ENCODE measurements at regions not wholly inside any gene's neighbourhood (a gene's known extent, or its start where the extent isn't known, plus 50 kb on each side); places are given as distances from the start of the nearest gene placed in this dataset.

GRCh38 chr13:83613524-83613923 lies 268.8 kb downstream of the SLITRK1 start:
- TF ChIP-seq CTCF (IDR thresholded peaks at IDR 0.05; ENCODE audit: low read depth, low read length): no peak
- TF ChIP-seq MAX (IDR thresholded peaks at IDR 0.05; ENCODE audit: low read depth, low read length): no peak
- TF ChIP-seq POLR2A (IDR thresholded peaks at IDR 0.05; ENCODE audit: extremely low read depth, insufficient read length): no peak
